CD4-positive, alpha-beta memory T cell (primary cell): ENCODE measurements at regions not wholly inside any gene's neighbourhood (a gene's known extent, or its start where the extent isn't known, plus 50 kb on each side); places are given as distances from the start of the nearest gene placed in this dataset.

ENCODE experiments used
- CTCF ChIA-PET: fragments of 350-600 bp; sonication (Branson Sonifier 250); formaldehyde crosslinking; loops from one replicate; lab custom pipeline; 2021; ENCODE audit warnings: inconsistent platforms; ENCODE audit not compliant: partially characterized antibody; lab: Charles Lee
- POLR2A ChIA-PET: fragments of 350-600 bp; sonication (Branson Sonifier 250); formaldehyde crosslinking; loops from one replicate; lab custom pipeline; 2021; ENCODE audit not compliant: partially characterized antibody; lab: Charles Lee
- DNase-seq, 5 donors: peaks; one replicate each; pipeline versions ENCODE4 v3.0.0 to v3.0.0-alpha.2; 2020 to 2022; ENCODE audit warnings: mixed read lengths in 1 of 5
- H3K27ac ChIP-seq: one replicate; pipeline ENCODE4 v1.7.0; 2013; ENCODE audit warnings: low read depth, low read length
- H3K27me3 ChIP-seq: 2 replicates; pipeline ENCODE4 v1.7.0; 2013; ENCODE audit warnings: mild to moderate bottlenecking, low read length, moderate library complexity; ENCODE audit not compliant: insufficient read depth
- H3K36me3 ChIP-seq: 2 replicates; pipeline ENCODE4 v1.7.0; 2013; ENCODE audit warnings: mild to moderate bottlenecking, low read length, moderate library complexity; ENCODE audit not compliant: insufficient read depth
- H3K4me1 ChIP-seq: 2 replicates; pipeline ENCODE4 v1.7.0; 2013; ENCODE audit warnings: mild to moderate bottlenecking, low read length, moderate library complexity; ENCODE audit not compliant: insufficient read depth
- H3K4me3 ChIP-seq, 2 donors: one replicate each; pipeline ENCODE4 v1.7.0; 2013; ENCODE audit warnings: low read length in 2 of 2, mild to moderate bottlenecking in 1 of 2
- H3K9me3 ChIP-seq, 2 donors: one replicate each; pipeline ENCODE4 v1.7.0; 2013; ENCODE audit warnings: low read length in 2 of 2, control low read depth in 1 of 2; ENCODE audit not compliant: control insufficient read depth in 1 of 2
- H3K27ac Mint-ChIP-seq, 7 donors: one replicate each; pipeline ENCODE4 v1.8.0; 2020 to 2021; ENCODE audit warnings: mixed read lengths in 7 of 7, mild to moderate bottlenecking in 6 of 7, inconsistent platforms in 3 of 7, moderate library complexity in 3 of 7
- H3K27me3 Mint-ChIP-seq, 2 donors: one replicate each; pipeline ENCODE4 v1.8.0; 2020 to 2021; ENCODE audit warnings: mixed read lengths in 2 of 2
- H3K36me3 Mint-ChIP-seq, 2 donors: one replicate each; pipeline ENCODE4 v1.8.0; 2020 to 2021; ENCODE audit warnings: mixed read lengths in 2 of 2, inconsistent platforms in 1 of 2, mild to moderate bottlenecking in 1 of 2
- H3K4me1 Mint-ChIP-seq, 4 donors: one replicate each; pipeline ENCODE4 v1.8.0; 2020 to 2021; ENCODE audit warnings: mixed read lengths in 4 of 4, mild to moderate bottlenecking in 1 of 4
- H3K4me3 Mint-ChIP-seq, 8 donors: one replicate each; pipeline ENCODE4 v1.8.0; 2020 to 2021; ENCODE audit warnings: mixed read lengths in 8 of 8, mild to moderate bottlenecking in 7 of 8, moderate library complexity in 6 of 8, inconsistent platforms in 3 of 8
- H3K9me3 Mint-ChIP-seq, 8 donors: one replicate each; pipeline ENCODE4 v1.8.0; 2020 to 2021; ENCODE audit warnings: mixed read lengths in 8 of 8, mild to moderate bottlenecking in 5 of 8, inconsistent platforms in 3 of 8, moderate library complexity in 1 of 8
- intact Hi-C: fragments of 100-400 bp; cut with micrococcal nuclease; formaldehyde crosslinking; loops from one replicate; pipeline ENCODE4 v1.15.1; 2023

GRCh38 chr4:174586651-174587050 is 64.4 kb upstream of the HPGD start:
- no peaks in the 10 kb centered on the region for H3K36me3 ChIP-seq
- no peaks in the 10 kb centered on the region for H3K36me3 Mint-ChIP-seq
- peaks cover 0 to 6% (median under 1%) of the 10 kb centered on the region in 8 donors for H3K9me3 Mint-ChIP-seq
- H3K27ac Mint-ChIP-seq: no peak overlapping the region
- ChIA-PET CTCF (no interaction called here), POLR2A (no interaction called here)
- intact Hi-C loops: no loop called here
- peaks cover 2 to 6% (median 4%) of the 10 kb centered on the region in 4 donors for H3K4me1 Mint-ChIP-seq
- no peak overlapping the region for H3K27ac ChIP-seq
- no peak overlapping the region for H3K4me3 Mint-ChIP-seq
- no peaks in the 10 kb centered on the region for H3K27me3 Mint-ChIP-seq
- no peaks in the 10 kb centered on the region for H3K27me3 ChIP-seq
- H3K4me3 ChIP-seq: no peak overlapping the region
- H3K4me1 ChIP-seq: no peaks in the 10 kb centered on the region
- no peaks in the 10 kb centered on the region for H3K9me3 ChIP-seq
- DNase-seq: no peak

- no peak overlapping the region for H3K27ac Mint-ChIP-seq
- no peak overlapping the region for H3K27ac ChIP-seq
- H3K4me1 Mint-ChIP-seq: no peaks in the 10 kb centered on the region
- H3K4me3 ChIP-seq: no peak overlapping the region
- H3K4me3 Mint-ChIP-seq: no peak overlapping the region
- no peak for DNase-seq
- H3K27me3 Mint-ChIP-seq: no peaks in the 10 kb centered on the region
- no peaks in the 10 kb centered on the region for H3K36me3 Mint-ChIP-seq
- CTCF ChIA-PET: no interaction called here
- POLR2A ChIA-PET: no interaction called here
- no peaks in the 10 kb centered on the region for H3K27me3 ChIP-seq
- intact Hi-C loops: no loop called here
- no peaks in the 10 kb centered on the region for H3K4me1 ChIP-seq
- no peaks in the 10 kb centered on the region for H3K9me3 ChIP-seq
- H3K9me3 Mint-ChIP-seq: peaks cover 0 to 6% (median 0%) of the 10 kb centered on the region in 8 donors
- no peaks in the 10 kb centered on the region for H3K36me3 ChIP-seq
Observed at GRCh38 chr4:174583056-174583455, 60.8 kb upstream of the HPGD start.

DNA sequence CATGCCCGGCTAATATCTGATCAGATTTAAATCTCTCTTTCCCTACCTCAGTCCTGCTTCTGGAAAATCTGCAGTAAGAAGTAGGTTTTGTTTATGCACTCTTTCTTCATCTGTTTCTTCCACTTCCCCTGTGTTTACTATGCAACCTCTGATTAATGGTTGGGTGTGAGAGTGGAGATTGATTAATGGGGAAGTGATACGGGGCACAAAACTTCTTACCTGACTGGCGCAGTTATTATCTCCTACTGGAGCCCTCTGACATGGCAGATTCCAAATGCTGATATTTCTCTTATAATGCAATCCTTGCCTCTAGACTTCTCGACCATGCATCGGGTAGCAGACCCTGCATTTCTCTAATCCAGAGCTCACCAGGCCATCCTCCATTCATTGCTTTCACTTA is 60.2 kb upstream of the HPGD start:
- DNase-seq: no peak
- intact Hi-C loops: no loop called here
- H3K27me3 ChIP-seq: no peaks in the 10 kb centered on the region
- H3K4me1 ChIP-seq: no peaks in the 10 kb centered on the region
- no peak overlapping the region for H3K4me3 Mint-ChIP-seq
- no peaks in the 10 kb centered on the region for H3K4me1 Mint-ChIP-seq
- ChIA-PET CTCF (no interaction called here), POLR2A (no interaction called here)
- H3K36me3 ChIP-seq: no peaks in the 10 kb centered on the region
- H3K9me3 ChIP-seq: no peaks in the 10 kb centered on the region
- H3K27ac Mint-ChIP-seq: no peak overlapping the region
- no peak overlapping the region for H3K4me3 ChIP-seq
- H3K27me3 Mint-ChIP-seq: no peaks in the 10 kb centered on the region
- H3K27ac ChIP-seq: no peak overlapping the region
- no peaks in the 10 kb centered on the region for H3K36me3 Mint-ChIP-seq
- H3K9me3 Mint-ChIP-seq: peaks cover 0 to 6% (median under 1%) of the 10 kb centered on the region in 8 donors

GRCh38 chr4:174581901-174582300 is 59.6 kb upstream of the HPGD start:
- H3K4me3 Mint-ChIP-seq: no peak overlapping the region
- H3K27ac Mint-ChIP-seq: no peak overlapping the region
- peaks cover 0 to 9% (median under 1%) of the 10 kb centered on the region in 8 donors for H3K9me3 Mint-ChIP-seq
- no peaks in the 10 kb centered on the region for H3K4me1 ChIP-seq
- ChIA-PET CTCF (no interaction called here), POLR2A (no interaction called here)
- no peaks in the 10 kb centered on the region for H3K27me3 Mint-ChIP-seq
- no peak overlapping the region for H3K4me3 ChIP-seq
- H3K27me3 ChIP-seq: no peaks in the 10 kb centered on the region
- no peaks in the 10 kb centered on the region for H3K9me3 ChIP-seq
- DNase-seq: no peak
- H3K36me3 Mint-ChIP-seq: no peaks in the 10 kb centered on the region
- intact Hi-C loops: no loop called here
- H3K4me1 Mint-ChIP-seq: no peaks in the 10 kb centered on the region
- H3K27ac ChIP-seq: no peak overlapping the region
- H3K36me3 ChIP-seq: no peaks in the 10 kb centered on the region

- intact Hi-C loops: no loop called here
- Mint-ChIP-seq H3K9me3 (peaks cover 0 to 11% (median under 1%) of the 10 kb centered on the region in 8 donors), H3K27me3 (no peaks in the 10 kb centered on the region), H3K4me3 (no peak overlapping the region), H3K4me1 (no peaks in the 10 kb centered on the region), H3K27ac (no peak overlapping the region), H3K36me3 (no peaks in the 10 kb centered on the region)
- Histone ChIP-seq H3K27me3 (no peaks in the 10 kb centered on the region), H3K36me3 (no peaks in the 10 kb centered on the region), H3K27ac (no peak overlapping the region), H3K4me3 (no peak overlapping the region), H3K4me1 (no peaks in the 10 kb centered on the region), H3K9me3 (no peaks in the 10 kb centered on the region)
- POLR2A ChIA-PET: no interaction called here
- DNase-seq: no peak
- CTCF ChIA-PET: no interaction called here
Observed at GRCh38 chr4:174580597-174580996, 58.3 kb upstream of the HPGD start.

DNA sequence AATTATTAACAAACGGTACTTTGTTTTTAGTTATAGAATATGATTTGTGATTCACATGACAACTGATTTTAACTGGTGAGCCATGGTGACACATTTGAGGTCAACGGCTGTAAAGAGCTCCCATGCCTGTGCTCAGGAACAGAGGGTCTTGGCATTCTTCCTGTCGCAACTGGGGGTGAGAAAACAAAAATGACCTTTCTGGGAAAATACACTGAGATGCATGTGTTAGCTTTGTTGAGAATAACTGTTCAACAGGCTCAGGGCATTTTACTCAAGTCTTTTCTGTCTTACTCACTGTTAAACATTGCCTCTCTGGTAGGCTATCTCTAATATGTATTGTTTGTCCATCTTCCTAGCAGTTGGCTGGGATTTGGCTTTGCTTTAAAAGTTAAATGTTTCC is 57.1 kb upstream of the HPGD start:
- Histone ChIP-seq H3K4me1 (no peaks in the 10 kb centered on the region), H3K4me3 (no peak overlapping the region), H3K27ac (no peak overlapping the region), H3K9me3 (no peaks in the 10 kb centered on the region), H3K27me3 (no peaks in the 10 kb centered on the region), H3K36me3 (no peaks in the 10 kb centered on the region)
- no peak for DNase-seq
- Mint-ChIP-seq H3K27ac (no peak overlapping the region), H3K9me3 (peaks cover 0 to 11% (median 0%) of the 10 kb centered on the region in 8 donors), H3K36me3 (no peaks in the 10 kb centered on the region), H3K4me1 (no peaks in the 10 kb centered on the region), H3K27me3 (no peaks in the 10 kb centered on the region), H3K4me3 (no peak overlapping the region)
- POLR2A ChIA-PET: no interaction called here
- intact Hi-C loops: no loop called here
- CTCF ChIA-PET: no interaction called here

- Mint-ChIP-seq H3K36me3 (no peaks in the 10 kb centered on the region), H3K27me3 (no peaks in the 10 kb centered on the region), H3K4me3 (no peak overlapping the region), H3K4me1 (no peaks in the 10 kb centered on the region), H3K27ac (no peak overlapping the region), H3K9me3 (peaks cover 0 to 11% (median 0%) of the 10 kb centered on the region in 8 donors)
- Histone ChIP-seq H3K27ac (no peak overlapping the region), H3K4me1 (no peaks in the 10 kb centered on the region), H3K36me3 (no peaks in the 10 kb centered on the region), H3K4me3 (no peak overlapping the region), H3K9me3 (no peaks in the 10 kb centered on the region), H3K27me3 (no peaks in the 10 kb centered on the region)
- POLR2A ChIA-PET: no interaction called here
- CTCF ChIA-PET: no interaction called here
- no peak for DNase-seq
- intact Hi-C loops: no loop called here
Observed at GRCh38 chr4:174578366-174578765, 56.1 kb upstream of the HPGD start.

GRCh38 chr4:174575436-174575835 is 53.1 kb upstream of the HPGD start:
- no peak overlapping the region for H3K27ac ChIP-seq
- intact Hi-C loops: no loop called here
- Mint-ChIP-seq H3K4me3 (no peak overlapping the region), H3K36me3 (no peaks in the 10 kb centered on the region), H3K27ac (no peak overlapping the region), H3K4me1 (no peaks in the 10 kb centered on the region), H3K27me3 (no peaks in the 10 kb centered on the region), H3K9me3 (peaks cover 0 to 6% (median 2%) of the 10 kb centered on the region in 8 donors)
- no peaks in the 10 kb centered on the region for H3K9me3 ChIP-seq
- no peak for DNase-seq
- CTCF ChIA-PET: no interaction called here
- POLR2A ChIA-PET: interaction anchor here (0.6 kb wide), 1 partner anchor 10 kb away, joined by 3 read pairs; no protein-coding TSS in a partner anchor
- H3K4me1 ChIP-seq: no peaks in the 10 kb centered on the region
- no peak overlapping the region for H3K4me3 ChIP-seq
- H3K36me3 ChIP-seq: no peaks in the 10 kb centered on the region
- H3K27me3 ChIP-seq: no peaks in the 10 kb centered on the region
